ENCODE measurements at regions not wholly inside any gene's neighbourhood (a gene's known extent, or its start where the extent isn't known, plus 50 kb on each side); places are given as distances from the start of the nearest gene placed in this dataset.

- Histone ChIP-seq H3K36me3 (no peaks in the 10 kb centered on the region), H3K4me3 (replicated peaks in 1 of 3) (no peak overlapping the region), H3K27ac (no peak overlapping the region), H3K4me1 (no peaks in the 10 kb centered on the region), H3K9me3 (no peaks in the 10 kb centered on the region), H3K27me3 (no peaks in the 10 kb centered on the region)
- intact Hi-C loops (cut with DNase I) = no loop called here
- DNase-seq = no peak
- WGBS, 2 donors = 82 to 87% methylated on average over 3 of the region's 3 CpGs
- TF ChIP-seq, protein P1, sequence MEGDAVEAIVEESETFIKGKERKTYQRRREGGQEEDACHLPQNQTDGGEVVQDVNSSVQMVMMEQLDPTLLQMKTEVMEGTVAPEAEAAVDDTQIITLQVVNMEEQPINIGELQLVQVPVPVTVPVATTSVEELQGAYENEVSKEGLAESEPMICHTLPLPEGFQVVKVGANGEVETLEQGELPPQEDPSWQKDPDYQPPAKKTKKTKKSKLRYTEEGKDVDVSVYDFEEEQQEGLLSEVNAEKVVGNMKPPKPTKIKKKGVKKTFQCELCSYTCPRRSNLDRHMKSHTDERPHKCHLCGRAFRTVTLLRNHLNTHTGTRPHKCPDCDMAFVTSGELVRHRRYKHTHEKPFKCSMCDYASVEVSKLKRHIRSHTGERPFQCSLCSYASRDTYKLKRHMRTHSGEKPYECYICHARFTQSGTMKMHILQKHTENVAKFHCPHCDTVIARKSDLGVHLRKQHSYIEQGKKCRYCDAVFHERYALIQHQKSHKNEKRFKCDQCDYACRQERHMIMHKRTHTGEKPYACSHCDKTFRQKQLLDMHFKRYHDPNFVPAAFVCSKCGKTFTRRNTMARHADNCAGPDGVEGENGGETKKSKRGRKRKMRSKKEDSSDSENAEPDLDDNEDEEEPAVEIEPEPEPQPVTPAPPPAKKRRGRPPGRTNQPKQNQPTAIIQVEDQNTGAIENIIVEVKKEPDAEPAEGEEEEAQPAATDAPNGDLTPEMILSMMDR (IDR thresholded peaks at IDR 0.05) = no peak
- no peak for TF ChIP-seq POLR2A (IDR thresholded peaks at IDR 0.05)
Observed at GRCh38 chr1:188154761-188155160, 1326.0 kb downstream of the PLA2G4A start.

GRCh38 chr1:188155261-188155660, 1326.5 kb downstream of the PLA2G4A start:
- Histone ChIP-seq H3K4me1 (no peaks in the 10 kb centered on the region), H3K4me3 (replicated peaks in 1 of 3) (no peak overlapping the region), H3K27ac (no peak overlapping the region), H3K36me3 (no peaks in the 10 kb centered on the region), H3K9me3 (no peaks in the 10 kb centered on the region), H3K27me3 (no peaks in the 10 kb centered on the region)
- intact Hi-C loops (cut with DNase I) = no loop called here
- no peak for TF ChIP-seq POLR2A (IDR thresholded peaks at IDR 0.05)
- TF ChIP-seq, protein P1 (IDR thresholded peaks at IDR 0.05) = no peak
- no peak for DNase-seq

- Histone ChIP-seq H3K4me3 (replicated peaks in 1 of 3) (no peak overlapping the region), H3K27me3 (no peaks in the 10 kb centered on the region), H3K9me3 (no peaks in the 10 kb centered on the region), H3K27ac (no peak overlapping the region), H3K4me1 (no peaks in the 10 kb centered on the region), H3K36me3 (no peaks in the 10 kb centered on the region)
- intact Hi-C loops (cut with DNase I) = no loop called here
- TF ChIP-seq, protein P1 (IDR thresholded peaks at IDR 0.05) = no peak
- TF ChIP-seq POLR2A (IDR thresholded peaks at IDR 0.05) = no peak
- 87 to 88% methylated on average over 3 of the region's 3 CpGs for WGBS, 2 donors
- DNase-seq = no peak
Observed at GRCh38 chr1:188164459-188164858, 1335.7 kb downstream of the PLA2G4A start.

- TF ChIP-seq, protein P1 (IDR thresholded peaks at IDR 0.05) = no peak
- no peak for TF ChIP-seq POLR2A (IDR thresholded peaks at IDR 0.05)
- intact Hi-C loops (cut with DNase I) = no loop called here
- Histone ChIP-seq H3K4me3 (replicated peaks in 1 of 3) (no peak overlapping the region), H3K4me1 (no peaks in the 10 kb centered on the region), H3K36me3 (no peaks in the 10 kb centered on the region), H3K27me3 (no peaks in the 10 kb centered on the region), H3K9me3 (no peaks in the 10 kb centered on the region), H3K27ac (no peak overlapping the region)
- DNase-seq = no peak
- WGBS, 2 donors = 93 to 97% methylated on average over 1 of the region's 1 CpG
Observed at GRCh38 chr1:188166654-188167053, 1337.9 kb downstream of the PLA2G4A start.

- TF ChIP-seq POLR2A (IDR thresholded peaks at IDR 0.05) = no peak
- TF ChIP-seq, protein P1 (IDR thresholded peaks at IDR 0.05) = no peak
- Histone ChIP-seq H3K4me1 (no peaks in the 10 kb centered on the region), H3K9me3 (no peaks in the 10 kb centered on the region), H3K27ac (no peak overlapping the region), H3K36me3 (no peaks in the 10 kb centered on the region), H3K27me3 (no peaks in the 10 kb centered on the region), H3K4me3 (replicated peaks in 1 of 3) (no peak overlapping the region)
- WGBS, 2 donors = 93 to 95% methylated on average over 1 of the region's 1 CpG
- intact Hi-C loops (cut with DNase I) = no loop called here
- no peak for DNase-seq
Observed at GRCh38 chr1:188169971-188170370, 1341.2 kb downstream of the PLA2G4A start.
